Right renal cortex interstitium (tissue), 3 donors: ENCODE measurements at regions not wholly inside any gene's neighbourhood (a gene's known extent, or its start where the extent isn't known, plus 50 kb on each side); places are given as distances from the start of the nearest gene placed in this dataset.
A peak's percentile ranks its signal among the peaks of the same experiment; 100 is the strongest.
"Not testable (repeated sequence)": the region's sequence is repeated elsewhere in the genome, so short reads cannot be mapped to it uniquely, and the experiment has no call there.

Experiments
- DNase-seq, 3 donors: peaks; one replicate each; pipeline ENCODE4 v3.0.0-alpha.2; 2013; ENCODE audit warnings: low read depth in 3 of 3, low spot score in 2 of 3

DNA sequence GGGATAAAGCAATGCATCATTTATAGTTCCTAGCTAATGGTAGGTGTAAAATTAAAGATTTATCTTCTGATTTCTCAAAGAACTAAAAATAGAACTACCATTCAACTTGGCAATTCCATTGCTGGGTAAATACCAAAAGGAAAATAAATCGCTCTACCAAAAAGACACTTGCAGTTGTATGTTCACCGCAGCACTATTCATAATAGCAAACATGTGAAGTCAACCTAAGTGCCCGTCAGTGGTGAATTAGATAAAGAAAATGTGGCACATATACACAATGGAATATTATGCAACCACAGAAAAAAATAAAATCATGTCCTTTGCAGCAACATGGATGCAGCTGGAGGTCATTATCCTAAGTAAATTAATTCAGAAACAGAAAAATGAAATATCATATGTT, 192.8 kb upstream of the ADRA1D start:
- DNase-seq, result no peak

DNA sequence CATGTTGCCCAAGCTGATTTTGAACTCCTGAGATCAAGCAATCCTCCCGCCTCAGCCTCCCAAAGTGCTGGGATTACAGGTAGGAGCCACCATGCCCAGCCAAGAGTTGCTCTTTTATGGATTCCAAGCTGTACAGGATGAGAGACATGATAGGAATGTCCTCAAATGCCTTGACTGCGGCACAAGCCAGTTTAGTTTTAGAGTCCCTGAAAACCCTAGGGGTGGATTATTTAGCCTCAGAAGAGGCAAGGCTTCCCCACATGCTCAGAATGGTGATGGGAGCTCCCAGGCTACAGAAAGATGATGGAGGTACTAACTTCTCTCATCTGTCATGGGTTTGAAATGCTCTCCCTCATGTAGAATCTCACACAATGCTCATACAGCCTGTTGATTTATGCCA, 192.1 kb upstream of the ADRA1D start:
- no peak for DNase-seq

DNA sequence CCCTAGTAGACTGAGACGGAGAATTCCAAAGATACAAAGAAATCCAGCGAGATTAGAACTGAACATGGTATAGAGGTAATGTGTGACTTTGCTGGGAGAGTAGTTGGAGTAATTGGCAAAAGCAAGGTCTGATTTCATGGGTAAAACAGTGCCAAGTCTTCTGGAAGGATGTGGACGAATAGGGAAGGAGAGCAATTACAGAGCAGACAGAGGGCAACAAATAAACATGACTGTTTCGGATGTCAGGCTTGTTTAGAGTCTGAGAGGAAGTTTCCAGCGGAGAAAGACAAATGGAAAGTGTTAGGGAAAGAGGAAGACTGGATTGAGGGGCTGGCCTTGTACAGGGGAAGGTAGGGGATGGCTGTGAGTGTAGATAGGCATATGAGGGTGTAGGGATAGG, 190.4 kb upstream of the ADRA1D start:
- no peak for DNase-seq

DNA sequence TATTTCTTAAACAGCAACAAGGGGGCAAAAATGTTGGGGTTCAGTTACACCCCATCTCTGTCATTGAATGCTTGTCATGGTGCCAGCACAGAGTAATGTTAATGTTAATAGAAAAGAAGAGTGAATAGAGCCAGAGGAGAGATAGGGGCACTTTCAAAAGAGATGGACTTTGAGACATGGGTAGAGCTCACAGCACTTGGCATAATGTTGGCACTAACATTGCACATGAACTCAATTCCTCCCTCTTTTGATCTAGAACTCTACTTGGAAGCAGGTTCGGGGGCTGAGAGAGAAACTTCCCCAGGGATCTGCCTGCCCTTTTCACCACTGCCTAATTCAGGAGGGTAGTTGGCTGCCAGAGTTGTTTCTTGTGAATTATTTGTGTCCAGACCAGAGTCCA, 188.0 kb upstream of the ADRA1D start:
- no peak for DNase-seq

DNA sequence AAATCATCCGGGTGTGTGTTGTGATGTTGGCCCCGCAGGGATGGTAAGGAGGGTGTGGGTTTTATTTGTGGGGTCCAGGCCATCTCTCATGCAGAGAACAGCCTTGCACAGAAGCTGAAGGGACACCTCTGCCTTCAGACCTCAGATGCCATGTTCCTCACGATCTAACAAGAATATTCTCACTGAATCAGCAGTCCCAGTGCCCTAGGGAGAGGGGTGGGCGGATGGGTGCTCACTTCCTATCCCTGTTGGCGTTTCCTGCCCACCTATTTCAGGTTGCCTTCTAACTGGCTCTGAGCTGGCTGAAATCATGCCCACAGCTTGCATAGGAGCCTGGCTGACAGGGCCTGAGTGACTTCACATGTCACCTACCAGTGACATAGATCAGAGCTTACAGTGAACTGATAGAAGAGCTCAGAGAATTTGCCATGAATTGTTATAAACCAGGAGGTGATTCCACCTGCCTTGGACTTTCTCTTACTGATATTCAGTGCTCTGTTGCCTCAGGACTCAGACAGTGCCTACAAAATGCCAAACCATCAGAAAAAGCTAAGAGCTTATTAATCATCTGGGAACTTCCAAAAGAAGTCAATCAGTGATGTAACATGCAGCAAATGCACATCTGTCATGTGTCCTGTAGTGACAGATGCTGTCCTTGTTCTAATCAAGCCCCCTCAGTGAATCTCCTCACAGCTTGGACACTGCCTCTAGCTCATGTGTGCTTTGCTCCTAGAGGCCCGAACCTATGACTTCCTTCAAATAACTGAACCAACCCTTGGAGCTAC, 186.8 kb upstream of the ADRA1D start:
- no peak for DNase-seq

DNA sequence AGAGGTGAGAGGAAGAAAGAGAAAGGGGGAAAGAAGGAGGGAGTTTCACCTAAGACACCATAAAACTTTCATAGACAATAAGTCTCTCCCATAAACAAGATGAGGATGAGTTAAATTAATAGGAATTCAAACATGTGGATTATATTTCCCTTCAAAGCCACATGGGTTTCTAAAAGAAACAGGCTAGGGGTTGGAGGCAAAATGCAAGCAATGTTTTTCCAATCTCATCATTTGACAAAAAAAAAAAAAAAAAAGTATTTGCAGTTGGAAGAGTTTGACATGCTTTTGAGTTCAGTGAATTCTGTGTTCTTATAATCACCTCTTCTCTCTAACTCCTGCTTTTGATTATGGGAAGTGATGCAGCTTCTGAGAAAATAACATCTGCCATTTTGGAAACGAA, 186.1 kb upstream of the ADRA1D start:
- DNase-seq, result no peak

DNA sequence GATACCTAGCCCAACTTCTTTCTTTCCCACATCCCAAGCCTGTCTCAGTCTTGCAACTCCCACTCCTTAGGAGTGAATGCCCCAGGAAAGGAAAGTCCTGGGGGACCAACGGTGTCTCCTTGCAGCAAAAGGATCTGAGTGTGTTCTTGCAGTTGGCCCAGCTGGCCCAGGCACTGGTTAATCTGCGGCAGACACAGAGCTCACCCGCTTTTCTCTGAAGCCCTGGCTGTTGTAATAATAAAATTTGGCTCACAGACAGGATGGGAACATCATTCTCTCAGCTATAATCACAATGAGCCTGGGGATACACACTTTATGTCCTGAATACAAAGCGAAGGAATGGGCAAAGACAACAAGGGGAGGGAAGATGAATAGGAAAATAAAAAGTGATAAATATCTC, 185.6 kb upstream of the ADRA1D start:
- DNase-seq, result no peak

DNA sequence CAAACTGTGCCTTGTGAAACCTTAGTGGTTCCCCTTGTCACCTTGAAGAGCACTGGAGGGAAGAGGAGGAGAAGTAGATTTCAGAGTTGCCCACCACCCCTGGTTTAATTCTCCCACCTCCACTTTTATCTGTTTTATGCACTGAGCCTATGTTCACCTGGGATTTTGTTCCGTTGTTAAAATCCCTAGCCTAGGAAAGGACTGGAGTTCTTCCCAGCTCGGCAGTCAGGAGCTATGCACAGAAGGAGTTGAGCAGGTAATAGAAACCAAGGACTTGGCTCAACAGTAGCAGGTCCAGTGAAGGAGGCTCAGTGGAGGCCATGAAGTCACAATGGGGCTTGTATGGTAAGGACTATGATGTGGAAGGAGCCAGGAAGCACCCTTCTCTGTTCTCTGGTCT, 182.4 kb upstream of the ADRA1D start:
- no peak for DNase-seq

DNA sequence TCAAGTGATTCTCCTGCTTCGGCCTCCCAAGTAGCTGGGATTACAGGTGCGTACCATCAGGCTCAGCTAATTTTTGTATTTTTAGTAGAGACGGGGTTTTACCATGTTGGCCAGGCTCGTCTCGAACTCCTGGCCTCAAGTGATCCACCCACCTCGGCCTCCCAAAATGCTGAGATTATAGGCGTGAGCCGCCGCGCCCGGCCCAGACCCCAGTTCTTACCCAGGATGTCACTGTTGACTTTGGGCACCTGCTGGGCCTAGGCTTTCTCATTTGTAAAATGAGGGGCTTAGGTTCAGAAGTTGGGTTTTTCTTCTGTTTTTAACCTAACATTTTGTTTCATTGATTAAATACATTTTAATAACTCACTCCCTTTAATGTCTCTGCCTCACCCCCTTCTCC, 181.7 kb upstream of the ADRA1D start:
- DNase-seq, result not testable (repeated sequence)

DNA sequence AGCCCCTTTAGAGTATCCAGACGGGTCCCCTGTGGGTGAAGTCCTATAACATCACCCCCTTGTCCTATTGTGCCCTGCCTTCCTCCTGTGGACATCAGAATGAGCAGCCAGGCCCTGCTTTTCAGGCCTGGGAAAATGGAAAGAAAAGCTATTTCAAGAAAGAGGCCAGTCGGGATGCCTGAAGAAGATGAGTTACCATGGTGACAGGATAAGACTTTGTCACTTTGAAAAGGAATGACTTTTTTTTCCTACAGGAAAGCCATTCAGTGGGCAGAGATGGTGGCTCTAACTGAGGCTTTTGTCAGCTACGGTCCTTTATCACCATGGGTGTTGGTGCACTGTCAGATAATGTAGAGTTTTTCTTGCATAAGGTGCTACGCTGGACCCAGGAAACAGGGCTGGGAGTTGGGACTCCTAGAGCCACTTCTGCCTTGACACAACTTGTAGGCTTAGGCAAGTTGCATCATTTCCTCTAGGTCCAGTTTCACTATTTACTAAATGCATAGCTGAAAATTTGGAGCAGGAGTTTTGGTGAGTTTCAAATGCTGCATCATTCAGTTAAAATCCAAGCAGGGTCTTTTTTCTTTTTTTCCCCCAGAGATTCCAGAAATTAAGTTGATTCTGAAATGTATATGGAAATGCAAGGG, 179.0 kb upstream of the ADRA1D start:
- DNase-seq, result no peak

DNA sequence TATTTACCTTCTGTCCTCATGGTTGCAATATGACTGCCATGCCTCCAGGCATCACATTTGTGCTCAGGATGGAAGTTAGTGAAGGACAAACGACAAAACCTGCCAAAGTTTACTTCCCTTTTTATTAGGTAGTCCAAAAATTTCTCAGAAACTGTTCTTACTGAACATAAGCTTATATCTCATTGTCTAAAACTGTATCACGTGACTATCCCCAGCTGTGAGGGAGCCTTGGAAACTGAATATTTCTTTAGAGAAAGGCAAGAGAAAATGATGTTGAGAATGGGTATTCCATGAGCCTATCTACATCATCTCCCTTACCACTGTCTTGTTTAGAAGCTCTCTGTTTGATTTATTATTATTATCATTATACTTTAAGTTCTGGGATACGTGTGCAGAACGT, 169.1 kb upstream of the ADRA1D start:
- DNase-seq, result no peak

DNA sequence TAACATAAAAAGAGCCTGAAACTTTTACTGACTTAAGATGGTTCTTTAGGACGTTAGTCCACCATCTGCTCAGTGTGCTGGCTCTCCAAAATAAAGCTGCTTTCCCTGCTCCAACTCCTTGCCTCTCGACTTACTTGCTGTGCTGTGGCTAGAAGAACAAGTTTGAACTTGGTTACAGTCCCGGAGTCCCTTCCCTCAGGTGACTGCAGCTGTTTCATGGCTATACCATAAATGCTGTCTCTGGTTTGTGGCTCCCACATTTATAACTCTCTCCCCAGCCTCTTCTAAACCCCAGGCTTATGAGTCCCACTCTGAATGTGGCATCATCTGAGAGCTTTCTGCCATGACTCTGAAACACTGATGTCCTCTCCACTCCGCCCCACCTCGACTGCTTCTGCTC, 166.2 kb upstream of the ADRA1D start:
- no peak for DNase-seq

DNA sequence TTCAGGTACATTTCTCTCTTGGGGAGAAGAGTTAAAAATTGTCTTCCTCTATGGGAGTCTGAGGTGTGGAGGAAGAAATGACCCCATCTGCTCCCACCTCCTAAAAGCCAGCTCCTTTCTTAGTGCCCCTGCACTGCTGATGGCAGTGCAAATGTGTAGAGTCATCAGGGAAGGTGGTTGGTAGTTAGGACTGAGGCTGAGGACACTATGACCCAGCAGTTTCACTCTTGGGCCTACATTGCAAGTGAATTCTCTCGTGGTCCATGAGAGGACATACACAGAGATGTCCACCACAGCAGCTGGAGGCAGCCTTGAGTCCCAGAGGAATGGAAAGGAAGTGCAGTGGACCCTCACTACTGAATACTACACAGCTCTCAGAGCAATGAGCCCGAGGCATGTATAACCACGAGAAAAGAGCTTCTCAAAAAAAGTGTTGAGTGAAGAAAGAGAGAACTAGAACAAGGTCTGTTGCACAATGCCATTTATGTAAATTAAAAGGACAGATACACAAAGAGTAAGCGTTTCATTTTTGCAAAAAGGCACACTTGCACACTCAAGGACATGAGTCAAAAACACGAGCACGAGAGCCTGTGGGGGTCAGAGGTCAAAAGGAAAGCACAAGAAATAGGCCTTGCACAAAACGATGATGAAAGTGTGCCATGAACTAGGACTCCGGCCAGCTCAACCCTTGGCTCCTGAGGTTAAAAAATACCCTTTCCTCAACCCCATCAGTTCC, 164.4 kb upstream of the ADRA1D start:
- no peak for DNase-seq

DNA sequence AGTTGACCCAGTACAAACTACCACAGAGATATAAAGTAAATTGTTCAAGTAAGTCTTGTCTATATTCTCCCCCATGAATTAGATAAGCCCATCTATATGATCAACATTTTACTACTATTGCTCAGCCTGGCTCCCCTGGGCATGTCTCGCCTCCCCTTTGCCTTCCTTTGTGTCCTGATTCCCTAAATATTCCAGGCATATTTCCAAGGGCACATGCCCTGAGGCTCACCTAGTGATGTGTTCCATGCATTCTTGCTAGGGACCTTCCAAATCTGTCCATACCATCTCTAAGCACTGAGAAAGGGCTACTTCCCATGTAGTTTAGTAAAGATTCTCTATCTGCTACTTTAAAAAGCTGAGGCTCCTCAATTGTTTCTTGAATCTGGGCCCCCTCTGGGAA, 163.1 kb upstream of the ADRA1D start:
- DNase-seq, result no peak

DNA sequence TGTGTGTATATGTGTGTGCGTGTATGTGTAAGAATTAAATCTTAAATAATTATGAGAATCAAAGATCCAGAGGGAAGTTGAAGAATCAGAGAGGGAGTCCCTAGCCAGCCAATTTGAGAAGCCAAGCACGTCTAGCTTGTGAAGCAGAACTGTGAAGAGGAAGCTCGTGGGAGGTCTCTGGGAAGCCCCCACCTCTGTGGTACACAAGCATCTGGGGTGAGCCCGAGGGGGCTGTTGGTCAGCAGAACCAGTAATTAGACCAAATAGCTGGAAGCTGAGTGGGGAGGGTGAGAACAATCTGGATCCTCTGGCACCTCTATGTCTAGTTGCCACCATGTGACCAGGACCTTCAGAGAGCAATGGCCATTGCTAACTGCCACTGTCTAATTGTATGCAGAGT, 162.7 kb upstream of the ADRA1D start:
- DNase-seq, result no peak

DNA sequence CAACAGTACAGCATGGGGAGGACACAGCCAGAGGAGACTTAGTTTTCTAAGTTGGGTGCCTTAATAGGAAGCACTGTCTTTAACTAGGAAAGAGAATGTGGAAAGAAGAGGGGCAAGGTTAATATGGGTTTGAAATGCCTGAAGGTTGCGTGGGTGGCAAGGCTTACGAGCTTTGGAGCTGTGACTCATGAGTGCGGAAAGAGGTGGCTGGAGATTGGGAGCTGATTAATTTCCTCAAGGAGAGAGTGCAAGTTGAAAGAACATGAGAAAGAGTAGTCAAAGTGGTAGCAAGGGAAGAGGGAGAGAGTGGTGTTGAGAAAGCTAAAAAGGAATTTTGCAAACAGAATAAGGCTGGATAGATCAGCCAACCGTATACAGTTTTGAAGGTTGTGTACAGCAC, 157.5 kb upstream of the ADRA1D start:
- DNase-seq, result no peak

DNA sequence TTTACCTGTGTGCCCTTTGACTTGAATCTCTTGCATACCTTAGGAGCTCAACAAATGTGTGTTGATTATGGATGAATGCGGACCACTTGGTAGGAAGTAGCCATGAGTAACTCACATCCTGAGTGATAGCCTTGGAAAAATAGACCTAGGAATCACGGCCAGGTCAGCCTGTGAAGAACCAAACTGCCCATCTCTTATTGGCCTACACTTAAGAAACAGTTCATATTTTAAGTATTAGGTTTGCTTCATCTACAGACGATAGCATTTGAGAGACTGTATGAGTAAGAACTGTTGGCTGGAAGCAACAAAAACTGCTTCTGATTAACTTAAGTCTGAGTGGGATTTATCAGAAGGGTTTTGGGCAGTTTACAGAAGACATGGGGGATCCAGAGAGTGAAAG, 152.5 kb upstream of the ADRA1D start:
- no peak for DNase-seq

DNA sequence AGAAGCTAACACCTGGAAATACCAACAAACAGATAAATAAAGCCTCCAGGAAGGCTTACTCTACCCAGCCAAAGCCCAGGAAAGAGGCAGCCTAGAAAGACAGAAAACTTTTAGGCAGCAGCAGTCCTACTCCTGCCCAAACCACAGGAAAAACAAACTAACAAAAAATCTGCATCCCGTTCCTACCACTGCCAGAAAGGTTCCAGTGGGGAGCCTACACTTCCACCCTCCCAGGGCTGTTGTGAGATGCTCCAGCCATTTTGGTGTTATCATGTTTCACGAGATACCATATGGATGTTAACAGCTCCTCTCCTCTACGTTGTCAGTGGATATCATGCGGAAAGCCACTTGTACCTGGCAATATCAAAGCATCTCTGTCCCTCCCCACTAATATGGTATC, 135.9 kb upstream of the ADRA1D start:
- no peak for DNase-seq

DNA sequence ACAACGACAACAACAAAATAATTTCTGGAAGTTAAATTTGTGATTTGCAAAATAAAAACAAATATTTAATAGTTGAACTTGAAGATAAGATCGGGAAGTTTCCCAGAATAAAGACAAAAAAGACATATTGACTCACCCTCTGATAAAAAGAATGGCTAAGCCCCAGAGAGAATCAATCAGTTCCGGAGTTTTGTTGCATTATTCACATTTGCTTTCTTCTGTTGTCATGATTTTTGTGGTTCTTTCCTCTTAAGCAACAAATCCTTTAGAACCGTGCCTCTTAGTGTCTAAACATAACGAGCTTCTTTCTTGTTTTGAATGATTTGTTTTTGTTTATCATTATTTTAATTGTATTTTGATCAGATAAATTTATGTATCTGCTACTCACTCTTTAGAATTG, 134.9 kb upstream of the ADRA1D start:
- no peak for DNase-seq

DNA sequence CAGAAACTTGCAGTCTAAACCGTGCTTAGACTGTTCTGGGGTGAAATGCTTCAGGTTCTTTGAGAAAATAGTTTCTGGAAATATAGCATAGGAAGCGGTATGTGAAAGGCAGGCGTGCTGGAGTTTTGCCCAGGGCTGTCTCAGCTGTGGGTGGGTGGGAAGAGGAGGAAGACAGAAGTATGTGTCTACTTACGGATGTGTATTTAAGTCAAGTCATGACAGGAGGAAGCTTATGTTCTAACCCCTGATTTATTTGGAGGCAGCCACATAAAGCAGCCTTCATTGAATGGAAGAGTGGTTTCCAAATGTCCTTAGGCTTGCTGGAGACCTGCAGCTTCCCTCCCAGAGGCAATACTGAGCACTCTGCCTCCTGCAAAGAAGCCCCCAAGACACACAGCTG, 126.8 kb upstream of the ADRA1D start:
- peak in 1 of 3 donors; percentile 12 for DNase-seq

DNA sequence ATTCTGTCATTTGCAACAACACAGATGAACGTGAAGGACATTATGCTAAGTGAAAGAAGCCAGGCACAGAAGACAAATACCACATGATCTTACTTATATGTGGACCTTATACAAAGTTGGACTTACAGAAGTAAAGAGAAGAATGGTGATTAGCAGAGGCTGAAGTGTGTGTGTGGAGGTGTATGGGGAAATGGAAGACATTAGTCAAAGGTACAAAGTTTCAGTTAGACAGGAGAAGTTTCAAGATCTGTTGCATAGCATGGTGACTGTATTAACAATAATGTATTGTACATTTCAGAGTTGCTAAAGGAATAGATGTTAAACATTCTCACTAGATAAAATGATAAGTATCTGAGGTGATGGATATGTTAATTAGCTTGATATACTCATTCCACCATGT, 124.4 kb upstream of the ADRA1D start:
- no peak for DNase-seq
